Stimulated activated naive CD4-positive, alpha-beta T cell treated with Interleukin-2 at 50 U/mL for 16 hours (primary cell): ENCODE measurements at regions not wholly inside any gene's neighbourhood (a gene's known extent, or its start where the extent isn't known, plus 50 kb on each side); places are given as distances from the start of the nearest gene placed in this dataset.

Experiments
- DNase-seq: peaks from one replicate; lab custom pipeline; 2025; lab: John Stamatoyannopoulos, UW

GRCh38 chr9:79015951-79016350 is 555.8 kb upstream of the TLE4 start:
- DNase-seq = no peak

GRCh38 chr9:79020276-79020675 is 551.5 kb upstream of the TLE4 start:
- no peak for DNase-seq

- no peak for DNase-seq
These were observed 550.7 kb upstream of the TLE4 start for GRCh38 chr9:79021084-79021483.

GRCh38 chr9:79023134-79023580 is 548.6 kb upstream of the TLE4 start:
- DNase-seq = no peak

- DNase-seq = no peak
These were observed 545.4 kb upstream of the TLE4 start for GRCh38 chr9:79026316-79026715.

GRCh38 chr9:79028101-79028500 is 543.7 kb upstream of the TLE4 start:
- DNase-seq = no peak

GRCh38 chr9:79034583-79034982 is 537.2 kb upstream of the TLE4 start:
- no peak for DNase-seq

GRCh38 chr9:79037338-79037737 is 534.4 kb upstream of the TLE4 start:
- no peak for DNase-seq

- no peak for DNase-seq
These were observed 531.1 kb upstream of the TLE4 start for GRCh38 chr9:79040671-79041070.

GRCh38 chr9:79041266-79041665 is 530.5 kb upstream of the TLE4 start:
- DNase-seq = no peak

GRCh38 chr9:79043916-79044315 is 527.8 kb upstream of the TLE4 start:
- DNase-seq = no peak

- no peak for DNase-seq
These were observed 525.4 kb upstream of the TLE4 start for GRCh38 chr9:79046401-79046800.

GRCh38 chr9:79049371-79049770 is 522.4 kb upstream of the TLE4 start:
- no peak for DNase-seq

GRCh38 chr9:79053598-79053997 is 518.2 kb upstream of the TLE4 start:
- DNase-seq = no peak

- no peak for DNase-seq
These were observed 517.3 kb upstream of the TLE4 start for GRCh38 chr9:79054500-79054899.

- DNase-seq = no peak
These were observed 515.7 kb upstream of the TLE4 start for GRCh38 chr9:79056041-79056440.

GRCh38 chr9:79057576-79057975 is 514.2 kb upstream of the TLE4 start:
- no peak for DNase-seq

- no peak for DNase-seq
These were observed 511.0 kb upstream of the TLE4 start for GRCh38 chr9:79060766-79061165.

- no peak for DNase-seq
These were observed 509.8 kb upstream of the TLE4 start for GRCh38 chr9:79061752-79062616.

- DNase-seq = no peak
These were observed 498.6 kb upstream of the TLE4 start for GRCh38 chr9:79073201-79073600.

- no peak for DNase-seq
These were observed 491.2 kb upstream of the TLE4 start for GRCh38 chr9:79080536-79080935.

- DNase-seq = no peak
These were observed 488.1 kb upstream of the TLE4 start for GRCh38 chr9:79083621-79084020.

GRCh38 chr9:79087133-79087532 is 484.6 kb upstream of the TLE4 start:
- no peak for DNase-seq

- DNase-seq = no peak
These were observed 482.7 kb upstream of the TLE4 start for GRCh38 chr9:79089054-79089560.
